Muscle of back (tissue), 3 donors: ENCODE measurements at regions not wholly inside any gene's neighbourhood (a gene's known extent, or its start where the extent isn't known, plus 50 kb on each side); places are given as distances from the start of the nearest gene placed in this dataset.
A peak's percentile ranks its signal among the peaks of the same experiment; 100 is the strongest.

ENCODE experiments used
- DNase-seq, 3 donors: peaks; one replicate each; pipeline versions ENCODE4 v3.0.0 to v3.0.0-alpha.2; 2013

DNA sequence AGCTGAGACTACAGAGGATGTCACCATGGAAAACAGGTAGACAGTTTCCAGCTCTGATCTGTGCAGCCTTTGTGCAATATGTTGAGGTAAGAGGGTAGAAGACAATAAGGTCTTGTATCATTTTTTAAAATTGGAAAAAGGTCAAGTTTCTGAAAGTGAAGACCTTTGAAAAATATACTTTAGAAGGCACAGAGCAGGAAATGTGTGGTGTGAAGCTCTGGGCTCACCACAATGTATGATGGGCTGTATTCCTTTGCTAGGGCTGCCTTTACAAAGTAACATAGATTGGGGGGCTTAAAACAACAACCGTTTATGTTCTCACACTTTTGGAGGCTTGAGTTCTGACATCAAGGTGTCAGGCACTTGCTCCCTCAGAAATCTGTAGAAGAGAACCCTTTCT lies 514.3 kb upstream of the JARID2 start:
- DNase-seq: no peak

GRCh38 chr6:14732226-14732843 lies 513.5 kb upstream of the JARID2 start:
- DNase-seq: no peak

DNA sequence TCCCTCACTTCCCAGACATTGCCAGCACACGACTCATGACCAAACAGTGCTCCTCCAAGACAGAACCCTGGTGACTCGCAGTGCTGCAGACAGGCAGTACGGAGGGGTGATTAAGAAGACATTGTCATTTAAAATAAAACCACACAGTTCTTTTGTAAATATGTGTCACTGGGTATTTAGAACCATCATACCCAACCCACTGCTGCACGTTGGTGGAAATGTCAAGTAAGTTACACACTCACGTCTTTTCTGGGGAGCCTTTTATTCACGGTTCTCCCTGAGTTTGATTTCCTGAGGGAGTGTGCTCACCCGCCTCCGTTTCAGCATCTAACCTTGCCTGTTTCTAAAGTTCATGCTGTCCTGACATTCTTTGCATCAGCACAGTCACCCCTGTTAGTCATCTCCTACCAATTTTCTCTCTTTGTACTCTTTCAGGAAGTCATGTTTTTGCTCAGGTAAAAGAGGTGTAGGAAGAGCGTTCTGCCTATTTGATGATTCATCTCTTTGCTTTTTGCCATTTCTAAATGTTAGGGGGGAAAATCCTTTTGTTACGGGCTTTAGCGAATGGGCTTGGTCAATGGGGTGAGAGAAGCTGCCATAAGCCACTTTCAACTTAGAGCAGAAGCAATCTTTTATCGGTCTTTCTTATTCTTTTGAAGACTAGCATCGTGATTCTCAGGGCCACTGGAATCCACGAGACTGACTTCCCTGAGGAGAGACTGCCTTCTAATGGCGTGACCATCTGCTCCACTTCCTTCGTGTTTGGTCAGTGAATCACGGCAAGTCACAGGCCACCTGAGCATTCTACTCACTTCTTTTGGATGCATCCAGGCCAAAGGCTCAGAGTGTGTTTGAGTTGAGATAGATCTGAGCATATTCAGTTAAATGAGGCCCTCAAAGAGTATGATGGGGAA lies 512.8 kb upstream of the JARID2 start:
- DNase-seq: peak in 1 of 3 donors; percentile 47

GRCh38 chr6:14734052-14734415 lies 511.8 kb upstream of the JARID2 start:
- DNase-seq: no peak

DNA sequence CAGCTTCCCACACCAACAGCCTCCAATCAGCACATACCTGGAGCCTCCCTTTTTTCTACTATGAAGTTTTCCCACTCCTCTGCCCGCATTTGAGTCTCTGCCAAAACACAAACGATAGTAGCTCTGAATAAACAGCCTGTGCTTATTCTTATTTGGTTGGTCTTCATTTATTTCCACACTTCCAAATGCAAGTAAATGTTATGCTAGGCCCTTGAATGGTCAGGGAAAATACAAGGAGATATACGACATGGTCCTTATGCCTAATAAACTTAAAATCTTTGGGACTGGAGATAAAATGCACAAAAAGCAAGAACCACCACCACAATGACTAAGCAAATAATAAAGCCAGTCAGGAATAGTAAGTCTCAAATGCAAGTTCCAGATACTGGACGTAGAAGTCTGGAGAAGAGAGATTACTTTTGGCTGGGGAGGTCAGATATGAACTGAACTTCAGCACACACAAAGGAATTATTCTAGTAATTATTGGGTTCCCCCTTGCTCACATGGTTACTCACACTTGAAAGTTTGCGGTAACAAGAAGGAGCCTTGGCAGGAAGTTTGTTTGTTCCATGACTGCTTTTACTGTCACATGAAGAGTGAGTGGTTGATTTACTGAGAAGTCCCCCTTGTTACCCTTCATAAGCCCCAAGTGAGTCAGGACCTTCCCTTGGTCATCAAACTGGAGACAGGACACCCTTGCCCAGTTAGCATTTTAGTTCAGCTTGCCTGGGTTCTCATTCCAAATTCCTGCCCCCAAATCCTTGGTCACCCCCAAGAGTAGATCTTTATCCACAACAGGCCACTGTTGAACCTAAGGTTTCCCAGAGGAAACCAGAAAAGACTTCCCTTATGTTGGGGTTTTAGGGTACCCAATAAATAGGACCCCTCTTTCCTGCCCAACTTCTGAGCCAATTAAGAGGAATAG lies 511.2 kb upstream of the JARID2 start:
- DNase-seq: peak in 1 of 3 donors; percentile 49

GRCh38 chr6:14735956-14736486 lies 509.8 kb upstream of the JARID2 start:
- DNase-seq: no peak

- no peak for DNase-seq
Measured at GRCh38 chr6:14736554-14736953, 509.3 kb upstream of the JARID2 start.

- no peak for DNase-seq
Measured at GRCh38 chr6:14738497-14738896, 507.4 kb upstream of the JARID2 start.

- DNase-seq: no peak
Measured at GRCh38 chr6:14738933-14739332, 506.9 kb upstream of the JARID2 start.

DNA sequence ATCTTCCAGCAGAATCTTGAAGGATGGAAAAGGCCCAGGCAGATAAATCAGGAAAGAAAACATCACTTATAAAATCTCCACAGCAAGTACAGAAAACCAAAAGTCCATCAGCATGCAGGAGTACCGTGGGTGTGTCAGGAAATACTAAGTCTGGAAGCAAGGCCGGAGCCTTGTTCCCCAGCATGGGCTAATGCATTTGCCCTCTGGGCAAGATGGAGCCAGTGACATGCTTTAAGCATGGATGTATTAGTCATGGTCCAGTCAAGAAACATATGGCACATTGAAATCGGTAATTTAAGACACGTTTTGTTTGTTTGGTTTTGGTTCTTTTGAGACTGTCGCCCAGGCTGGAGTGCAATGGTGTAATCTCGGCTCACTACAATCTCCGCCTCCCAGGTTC lies 506.0 kb upstream of the JARID2 start:
- no peak for DNase-seq

DNA sequence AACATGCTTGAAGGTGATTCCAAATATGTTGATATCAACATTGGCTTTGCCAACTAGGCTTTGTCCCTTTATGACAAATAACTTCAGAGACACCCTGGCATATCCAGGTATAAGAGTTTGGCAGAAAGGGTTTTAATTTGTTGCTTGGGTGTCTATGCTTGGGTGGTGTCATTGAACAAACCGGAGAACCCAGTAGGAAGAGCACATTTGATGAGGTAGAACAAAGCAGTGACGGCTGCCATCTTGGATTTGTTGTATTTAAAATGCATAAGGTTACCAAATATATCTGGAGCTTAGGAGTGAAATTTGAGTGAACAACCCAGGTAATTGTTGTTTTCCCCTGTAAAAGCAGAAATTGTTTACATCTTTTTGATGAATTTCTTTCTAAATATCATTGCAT lies 503.7 kb upstream of the JARID2 start:
- no peak for DNase-seq

DNA sequence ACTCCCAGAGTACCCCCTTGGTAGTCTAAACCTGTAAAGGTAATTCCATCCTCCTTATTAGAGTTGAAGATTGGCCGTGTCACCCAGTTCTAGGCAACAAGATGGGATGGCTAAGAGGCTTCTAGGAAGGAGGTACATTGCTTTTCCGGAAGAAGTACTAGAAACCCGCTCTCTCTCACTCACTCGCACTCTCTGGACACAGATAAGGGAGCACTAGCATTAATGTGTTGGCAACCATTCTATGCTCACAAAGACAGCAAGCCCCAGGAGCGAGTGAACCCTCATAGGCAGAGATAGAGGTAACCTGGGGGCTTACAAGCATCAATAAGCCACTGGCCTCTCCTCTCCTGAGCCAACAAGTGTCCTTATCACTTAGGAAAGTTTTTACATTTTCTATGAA lies 503.2 kb upstream of the JARID2 start:
- no peak for DNase-seq

DNA sequence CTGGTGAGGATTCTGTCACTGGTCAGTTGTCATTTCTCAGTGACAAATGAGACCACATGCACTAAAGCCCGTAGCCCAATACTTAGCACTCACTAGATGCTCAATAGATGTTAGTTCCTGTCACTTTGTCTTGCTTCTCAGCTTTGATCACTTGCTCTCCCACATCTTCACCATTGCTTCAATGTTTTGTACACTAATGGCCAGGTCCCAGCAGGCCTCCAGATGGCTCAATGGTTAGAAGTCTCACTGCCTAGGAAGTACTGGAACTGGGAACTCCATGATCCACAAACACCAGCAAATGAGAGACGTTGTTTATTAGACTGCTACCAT lies 502.8 kb upstream of the JARID2 start:
- no peak for DNase-seq

- DNase-seq: peak in 1 of 3 donors; percentile 90
Measured at GRCh38 chr6:14743474-14744211, 502.2 kb upstream of the JARID2 start.

GRCh38 chr6:14744212-14744556 lies 501.7 kb upstream of the JARID2 start:
- DNase-seq: no peak

DNA sequence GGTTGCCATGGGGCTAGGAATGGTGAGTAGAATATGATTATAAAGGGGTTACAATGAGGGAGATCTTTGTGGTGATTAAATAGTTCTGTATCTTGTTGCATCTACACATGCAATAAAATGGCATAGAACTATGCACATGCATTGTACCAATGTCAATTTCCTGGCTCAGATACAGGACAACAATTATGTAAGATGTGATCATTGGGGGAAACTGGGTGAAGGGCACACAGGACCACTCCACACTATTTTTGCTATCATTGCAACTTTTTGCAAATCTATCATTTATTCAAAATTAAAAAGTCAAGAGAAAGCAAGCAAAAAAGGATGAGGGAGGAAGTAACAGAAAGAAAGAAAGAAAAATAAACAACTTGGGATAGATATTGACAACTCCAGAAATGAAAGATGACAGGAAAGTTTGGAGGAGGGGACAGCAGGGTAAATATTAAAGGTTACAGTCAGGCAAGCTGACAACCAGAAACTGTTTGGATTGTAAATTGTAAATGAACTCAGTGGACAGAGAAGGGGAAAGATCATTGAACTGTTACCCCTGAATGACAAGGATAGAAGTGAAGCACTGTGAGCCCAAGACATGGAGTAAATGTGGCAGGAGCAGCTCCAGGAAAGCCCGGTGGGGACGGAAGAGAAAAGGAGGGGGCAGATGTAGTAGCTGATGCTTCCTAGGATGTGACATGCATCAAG lies 499.6 kb upstream of the JARID2 start:
- DNase-seq: no peak

DNA sequence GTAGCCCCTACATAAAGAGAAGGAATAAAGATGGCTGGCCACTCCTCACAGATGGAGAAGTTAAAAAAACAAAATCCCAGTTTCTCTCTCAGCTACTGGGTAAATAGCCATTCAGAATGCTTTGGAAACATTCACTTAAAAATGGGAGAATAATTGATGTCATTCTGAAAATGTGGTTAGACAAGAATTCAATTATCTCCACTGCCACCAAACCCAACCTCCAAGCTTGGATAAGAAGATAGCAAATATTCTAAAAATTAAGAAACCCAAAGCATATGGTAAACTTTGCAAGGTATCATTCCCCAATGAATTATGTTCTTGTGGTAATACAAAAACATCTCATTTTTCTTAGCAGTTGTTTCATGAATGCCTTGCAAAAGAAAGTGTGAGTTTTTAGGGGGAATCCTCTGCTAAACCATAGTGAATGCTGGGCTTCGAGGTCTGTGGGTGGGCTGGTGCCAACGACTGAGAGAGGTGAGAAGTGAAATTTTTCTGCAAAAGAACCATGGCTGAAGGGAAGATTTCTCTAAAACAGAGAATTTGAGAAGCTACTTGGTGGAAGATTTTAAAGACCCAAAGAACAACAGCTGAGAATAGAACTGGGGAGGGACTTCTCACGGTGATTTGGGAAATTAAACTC lies 497.9 kb upstream of the JARID2 start:
- DNase-seq: peak in 1 of 3 donors; percentile 59

DNA sequence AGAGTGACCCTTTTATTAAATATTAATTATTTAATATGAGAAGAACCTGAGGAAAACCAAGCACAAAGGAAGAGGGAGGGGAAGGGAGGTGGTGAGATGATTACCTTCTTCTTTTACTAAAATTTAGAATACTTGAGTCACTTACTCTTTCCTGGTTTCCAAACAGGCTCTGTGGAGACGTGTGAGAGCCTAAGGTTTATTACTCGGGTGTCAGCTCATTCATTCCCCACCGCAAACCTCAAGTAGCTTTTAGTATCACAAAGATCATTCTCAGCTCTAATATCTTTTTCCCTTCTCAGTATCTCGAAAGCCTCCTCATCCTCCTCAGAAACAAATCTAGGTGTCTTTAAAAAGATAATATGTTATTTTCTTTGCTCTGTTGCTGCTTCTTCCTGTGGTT lies 497.2 kb upstream of the JARID2 start:
- DNase-seq: no peak

GRCh38 chr6:14750059-14750661 lies 495.7 kb upstream of the JARID2 start:
- no peak for DNase-seq

DNA sequence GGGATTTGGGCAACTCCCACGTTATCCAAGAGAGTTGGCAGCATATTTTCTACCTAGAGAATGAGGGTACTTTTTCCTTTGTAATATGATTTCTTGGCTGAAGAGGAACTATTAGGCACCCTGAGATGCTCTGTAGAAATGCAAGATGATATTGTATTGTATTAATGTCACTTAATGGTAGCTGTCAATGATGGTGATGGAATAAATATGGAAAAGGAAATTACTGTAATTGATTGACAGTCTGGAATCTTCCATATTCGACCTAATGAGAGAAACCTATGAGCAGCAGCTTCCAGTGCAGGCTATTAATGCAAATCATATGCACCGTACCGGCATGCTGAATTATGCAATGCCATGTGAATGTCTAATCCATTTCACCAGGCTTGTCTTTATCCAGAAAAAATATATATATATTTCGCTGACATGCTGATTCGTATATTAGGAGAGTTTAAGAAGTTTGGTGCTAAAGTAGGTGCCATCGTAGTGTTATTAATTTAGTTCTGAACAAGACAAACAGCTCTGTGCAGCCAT lies 494.2 kb upstream of the JARID2 start:
- DNase-seq: no peak
